GM23248 (cell line): ENCODE measurements at regions not wholly inside any gene's neighbourhood (a gene's known extent, or its start where the extent isn't known, plus 50 kb on each side); places are given as distances from the start of the nearest gene placed in this dataset.

Source experiments
- DNase-seq: peaks from one replicate; pipeline ENCODE4 v3.0.0-alpha.2; 2015
- H2AFZ ChIP-seq: fragments of 200-600 bp; sonication (generic); 2 replicates; pipeline ENCODE4 v1.6.1; 2016; ENCODE audit warnings: antibody characterized with exemption
- H3F3A ChIP-seq: fragments of 200-600 bp; sonication (generic); 2 replicates; pipeline ENCODE4 v1.6.1; 2016; ENCODE audit warnings: mild to moderate bottlenecking, antibody characterized with exemption, mixed run types; ENCODE audit not compliant: insufficient read depth
- H3K27ac ChIP-seq: fragments of 200-600 bp; sonication (generic); 2 replicates; pipeline ENCODE4 v1.5.1; 2016; ENCODE audit warnings: mild to moderate bottlenecking
- H3K27me3 ChIP-seq: fragments of 200-600 bp; sonication (generic); replicated peaks from 2 replicates; pipeline ENCODE4 v1.6.1; 2016; ENCODE audit warnings: mild to moderate bottlenecking; ENCODE audit not compliant: insufficient read depth
- H3K36me3 ChIP-seq: fragments of 200-600 bp; sonication (generic); 2 replicates; pipeline ENCODE4 v1.6.1; 2016; ENCODE audit warnings: low read depth, mild to moderate bottlenecking
- H3K4me1 ChIP-seq: fragments of 200-600 bp; sonication (generic); 2 replicates; pipeline ENCODE4 v1.6.1; 2016; ENCODE audit warnings: mild to moderate bottlenecking; ENCODE audit not compliant: insufficient read depth
- H3K4me2 ChIP-seq: fragments of 200-600 bp; sonication (generic); one replicate; pipeline ENCODE4 v1.6.1; 2016; ENCODE audit warnings: mild to moderate bottlenecking; ENCODE audit not compliant: unreplicated experiment
- H3K4me3 ChIP-seq: fragments of 200-600 bp; sonication (generic); 2 replicates; pipeline ENCODE4 v1.5.1; 2016; ENCODE audit warnings: mild to moderate bottlenecking
- H3K79me2 ChIP-seq: fragments of 200-600 bp; sonication (generic); 2 replicates; pipeline ENCODE4 v1.6.1; 2016; ENCODE audit warnings: mild to moderate bottlenecking; ENCODE audit not compliant: insufficient read depth
- H3K9ac ChIP-seq: fragments of 200-600 bp; sonication (generic); 2 replicates; pipeline ENCODE4 v1.6.1; 2016; ENCODE audit warnings: mild to moderate bottlenecking
- H3K9me2 ChIP-seq: fragments of 200-600 bp; sonication (generic); 2 replicates; pipeline ENCODE4 v1.6.1; 2016; ENCODE audit warnings: mixed run types, mild to moderate bottlenecking, moderate library complexity; ENCODE audit not compliant: insufficient read depth
- H3K9me3 ChIP-seq: fragments of 200-600 bp; sonication (generic); one replicate; pipeline ENCODE4 v1.6.1; 2017; ENCODE audit warnings: low read depth
- H4K20me1 ChIP-seq: fragments of 200-600 bp; sonication (generic); 2 replicates; pipeline ENCODE4 v1.6.0; 2016; ENCODE audit not compliant: insufficient read depth
- EZH2 ChIP-seq: fragments of 200-600 bp; sonication (generic); IDR thresholded peaks from 2 replicates; pipeline ENCODE4 v1.6.1; 2018; ENCODE audit warnings: antibody characterized with exemption, mild to moderate bottlenecking; ENCODE audit not compliant: insufficient read depth, poor library complexity, severe bottlenecking
- EZH2phosphoT487 ChIP-seq: fragments of 200-600 bp; sonication (generic); IDR thresholded peaks from 2 replicates; pipeline ENCODE4 v1.6.1; 2018; ENCODE audit warnings: antibody characterized with exemption, moderate library complexity, mild to moderate bottlenecking, low read depth; ENCODE audit not compliant: insufficient read depth
- WGBS, 2 experiments: methylation state at CpG; one replicate each; pipeline ENCODE4 v1.1.6; 2015 to 2017; ENCODE audit warnings: low lambda C conversion rate in 2 of 2, low coverage in 1 of 2; ENCODE audit errors: missing lambda C conversion rate in 2 of 2; 5-methylcytosine and 5-hydroxymethylcytosine counted together
- in situ Hi-C: fragments of 300-500 bp; cut with MboI; formaldehyde crosslinking; loops from 2 replicates; pipeline ENCODE4 v1.15.0; 2020

DNA sequence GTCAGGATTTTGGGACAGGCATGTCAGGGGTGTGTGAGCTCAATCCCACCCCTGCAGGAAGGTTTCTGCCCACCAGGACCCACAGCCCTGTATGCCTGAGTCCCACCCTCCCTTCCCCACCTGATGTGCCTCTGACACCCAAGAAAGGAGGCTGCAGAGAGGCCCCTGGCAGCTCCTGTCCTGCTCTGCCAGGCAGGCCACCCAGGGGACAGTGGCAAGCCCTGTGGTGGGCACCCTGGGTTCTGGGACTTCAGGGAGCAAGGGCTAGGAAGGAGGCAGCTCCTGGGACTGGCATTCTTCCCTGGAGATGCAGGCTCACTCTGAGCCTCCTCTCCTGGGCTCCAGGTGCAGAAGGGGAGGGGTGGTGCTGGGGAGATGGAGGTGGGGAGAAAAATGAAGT lies 234.5 kb upstream of the B3GAT1 start:
- no peaks in the 10 kb centered on the region for H3K27me3 ChIP-seq
- H3K36me3 ChIP-seq, result no peaks in the 10 kb centered on the region
- TF ChIP-seq EZH2phosphoT487, result no peak
- no peak for TF ChIP-seq EZH2
- no peaks in the 10 kb centered on the region for H3F3A ChIP-seq
- no peak overlapping the region for H3K27ac ChIP-seq
- H2AFZ ChIP-seq, result no peak overlapping the region
- H3K4me1 ChIP-seq, result no peaks in the 10 kb centered on the region
- DNase-seq, result no peak
- no peak overlapping the region for H3K9ac ChIP-seq
- H3K9me3 ChIP-seq, result no peaks in the 10 kb centered on the region
- no peak overlapping the region for H3K4me2 ChIP-seq
- H4K20me1 ChIP-seq, result no peaks in the 10 kb centered on the region
- H3K79me2 ChIP-seq, result no peaks in the 10 kb centered on the region
- in situ Hi-C loops, result no loop called here
- H3K4me3 ChIP-seq, result no peak overlapping the region
- H3K9me2 ChIP-seq, result no peaks in the 10 kb centered on the region

DNA sequence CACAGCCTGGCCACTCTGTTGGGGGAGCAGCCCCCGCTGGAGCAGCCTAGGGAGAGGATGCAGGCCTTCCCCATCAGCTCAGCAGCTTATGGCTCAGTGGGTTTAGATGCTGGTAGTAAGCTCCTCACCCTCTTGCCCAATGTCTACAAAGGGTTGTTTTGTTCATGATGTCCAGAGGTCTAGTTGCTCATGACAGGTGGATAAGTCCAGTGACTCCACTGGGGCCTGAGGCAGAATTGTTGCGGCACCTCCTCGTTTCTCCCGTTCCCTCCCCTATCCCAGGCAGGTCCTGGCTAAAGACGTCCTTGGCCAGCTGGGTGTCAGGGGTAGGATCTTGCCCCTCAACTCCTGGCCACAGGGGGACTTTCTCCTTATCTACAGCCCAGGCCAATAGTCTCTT lies 233.5 kb upstream of the B3GAT1 start:
- Histone ChIP-seq H3K9me3 (no peaks in the 10 kb centered on the region), H3K9me2 (no peaks in the 10 kb centered on the region), H3K27me3 (no peaks in the 10 kb centered on the region), H3K79me2 (no peaks in the 10 kb centered on the region), H2AFZ (no peak overlapping the region), H3K4me2 (no peak overlapping the region), H3F3A (no peaks in the 10 kb centered on the region), H3K36me3 (no peaks in the 10 kb centered on the region), H3K4me3 (no peak overlapping the region), H4K20me1 (no peaks in the 10 kb centered on the region), H3K4me1 (no peaks in the 10 kb centered on the region), H3K9ac (no peak overlapping the region), H3K27ac (no peak overlapping the region)
- no peak for DNase-seq
- 49 to 51% methylated on average over 5 of the region's 5 CpGs for WGBS, 2 experiments
- TF ChIP-seq EZH2, result no peak
- no peak for TF ChIP-seq EZH2phosphoT487
- in situ Hi-C loops, result no loop called here

DNA sequence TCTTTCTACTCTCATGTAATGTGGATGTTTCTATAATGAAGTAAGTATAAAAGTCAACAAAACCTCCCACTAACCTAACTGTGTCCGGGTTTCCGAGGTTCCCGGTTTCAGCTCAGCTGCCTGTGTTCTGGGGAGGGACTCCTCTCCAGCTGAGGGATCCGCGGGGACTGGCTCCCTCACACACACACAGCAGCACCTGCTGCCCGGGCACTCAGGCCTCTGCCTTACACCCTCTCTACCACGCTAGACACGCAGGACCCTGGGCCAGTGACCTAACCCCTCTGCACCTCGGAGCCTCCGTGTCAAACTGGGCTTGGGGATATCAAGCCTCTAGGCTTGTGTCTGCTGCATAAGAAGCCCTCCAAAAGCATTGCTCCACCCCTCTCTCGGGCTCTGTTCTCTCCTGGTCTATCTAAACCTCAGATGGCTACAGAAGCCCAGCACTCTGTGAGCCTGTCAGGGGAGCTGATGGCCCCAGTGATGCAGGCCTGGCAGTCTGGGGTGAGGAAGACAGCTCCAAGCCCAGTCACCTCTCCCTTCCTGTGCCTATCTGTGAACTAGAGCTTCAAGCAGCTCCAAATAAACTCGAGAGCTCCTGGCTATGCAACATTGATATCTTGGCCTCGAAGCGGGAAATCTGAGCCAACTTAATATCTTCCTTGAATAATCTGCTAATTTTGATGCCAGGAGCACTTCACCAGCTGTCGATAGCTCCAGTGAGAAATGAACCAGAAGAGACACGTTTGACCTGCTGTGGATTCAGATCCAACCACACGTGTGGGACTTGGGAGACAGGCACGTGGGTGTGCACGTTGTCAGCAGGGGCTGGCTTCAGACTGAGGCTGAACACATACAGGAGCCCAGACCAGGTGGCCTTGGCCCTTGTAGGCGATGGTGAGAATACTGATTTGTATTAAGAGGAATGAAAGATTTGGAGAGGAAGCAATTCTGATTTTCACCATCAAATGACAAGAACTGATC lies 232.7 kb upstream of the B3GAT1 start:
- H3K9ac ChIP-seq, result no peak overlapping the region
- 11 to 13% methylated on average over 19 to 20 of the region's 20 CpGs for WGBS, 2 experiments
- H3K4me3 ChIP-seq, result no peak overlapping the region
- no peaks in the 10 kb centered on the region for H3K79me2 ChIP-seq
- H3K4me2 ChIP-seq, result no peak overlapping the region
- H4K20me1 ChIP-seq, result no peaks in the 10 kb centered on the region
- H3K36me3 ChIP-seq, result no peaks in the 10 kb centered on the region
- no peaks in the 10 kb centered on the region for H3K9me2 ChIP-seq
- in situ Hi-C loops, result no loop called here
- TF ChIP-seq EZH2 (no peak), EZH2phosphoT487 (no peak)
- DNase-seq, result no peak
- no peak overlapping the region for H3K27ac ChIP-seq
- no peaks in the 10 kb centered on the region for H3K9me3 ChIP-seq
- no peak overlapping the region for H2AFZ ChIP-seq
- H3F3A ChIP-seq, result no peaks in the 10 kb centered on the region
- H3K27me3 ChIP-seq, result no peaks in the 10 kb centered on the region
- no peaks in the 10 kb centered on the region for H3K4me1 ChIP-seq

DNA sequence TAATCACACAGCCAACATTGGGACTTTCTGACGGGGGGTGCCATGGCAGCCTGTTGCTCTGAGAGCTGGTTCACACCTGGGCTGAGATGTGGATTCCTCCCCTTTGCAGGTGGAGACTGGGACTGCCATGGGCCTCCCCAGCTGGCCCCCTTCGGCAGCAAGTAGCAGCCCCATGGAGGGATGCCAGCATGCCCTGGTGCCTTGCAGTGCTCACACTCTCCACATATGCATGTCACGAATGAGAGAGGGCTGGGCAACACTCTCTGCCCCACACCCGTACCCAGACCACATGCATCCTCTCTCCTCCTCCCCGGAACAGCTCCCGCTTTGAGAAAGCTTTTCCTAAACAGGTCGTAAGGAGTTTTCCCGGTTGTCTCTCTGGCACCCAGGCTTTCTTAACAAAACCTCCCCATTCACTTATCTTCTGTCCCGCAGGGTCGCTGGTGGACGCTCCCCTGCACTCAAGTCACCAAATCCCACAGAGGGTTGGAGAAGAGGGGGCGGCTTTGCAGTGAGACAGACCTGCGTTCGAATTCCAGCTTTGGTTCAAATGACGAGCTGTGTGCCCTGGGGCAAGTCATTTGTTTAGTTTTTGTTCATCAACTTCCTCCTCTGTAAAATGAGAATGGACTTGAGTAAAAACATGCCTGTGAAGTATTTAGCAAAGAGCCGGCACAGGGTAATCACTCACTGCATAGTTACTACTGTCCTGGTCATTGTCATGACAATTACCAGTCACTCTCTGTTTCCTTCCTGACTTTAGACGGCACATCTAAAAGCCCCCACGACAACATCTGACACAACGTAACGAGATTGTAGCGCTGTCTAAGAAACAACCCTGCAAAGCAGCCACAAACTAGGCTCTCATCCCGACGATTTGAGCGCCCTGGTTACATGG lies 231.3 kb upstream of the B3GAT1 start:
- Histone ChIP-seq H3K36me3 (no peaks in the 10 kb centered on the region), H3K9ac (no peak overlapping the region), H3K4me3 (no peak overlapping the region), H3K27me3 (no peaks in the 10 kb centered on the region), H3K79me2 (no peaks in the 10 kb centered on the region), H3K4me1 (no peaks in the 10 kb centered on the region), H4K20me1 (no peaks in the 10 kb centered on the region), H3F3A (no peaks in the 10 kb centered on the region), H3K9me2 (no peaks in the 10 kb centered on the region), H3K27ac (no peak overlapping the region), H3K4me2 (no peak overlapping the region), H3K9me3 (no peaks in the 10 kb centered on the region), H2AFZ (no peak overlapping the region)
- in situ Hi-C loops, result no loop called here
- TF ChIP-seq EZH2phosphoT487, result no peak
- TF ChIP-seq EZH2, result no peak
- WGBS, 2 experiments, result 15 to 16% methylated on average over 24 of the region's 24 CpGs
- no peak for DNase-seq
